GM19372 (cell line): ENCODE measurements at regions not wholly inside any gene's neighbourhood (a gene's known extent, or its start where the extent isn't known, plus 50 kb on each side); places are given as distances from the start of the nearest gene placed in this dataset.

ENCODE experiments used
- ATAC-seq: cut with Tn5 transposase; IDR thresholded peaks from one replicate; pipeline ENCODE4 v1.9.1; 2021; ENCODE audit warnings: mild to moderate bottlenecking, low read depth, moderate library complexity; ENCODE audit not compliant: unreplicated experiment

GRCh38 chr14:87199381-87199780 is 793.6 kb downstream of the GALC start:
- ATAC-seq = no peak

DNA sequence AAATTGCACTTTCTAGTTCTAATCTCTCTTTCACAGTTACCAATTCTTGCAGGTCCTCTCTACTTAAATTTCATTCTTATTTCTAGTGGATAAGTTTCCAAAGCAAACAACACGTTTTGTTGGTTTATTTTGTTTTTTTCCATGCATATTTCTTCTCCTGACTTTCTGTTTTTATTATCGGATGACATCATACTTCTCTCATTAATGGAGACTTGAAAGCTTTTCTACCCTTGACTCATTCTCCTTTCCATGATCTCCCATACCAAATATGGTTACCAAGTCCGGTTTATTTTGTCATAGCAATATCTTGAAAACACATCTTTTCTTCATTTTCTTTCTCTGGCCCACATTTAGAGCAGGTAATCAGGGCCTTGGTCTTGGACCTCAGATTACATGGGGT is 796.5 kb downstream of the GALC start:
- no peak for ATAC-seq

GRCh38 chr14:87187786-87188185 is 805.2 kb downstream of the GALC start:
- ATAC-seq = no peak

- no peak for ATAC-seq
Measured at GRCh38 chr14:87186737-87187136, 806.2 kb downstream of the GALC start.

DNA sequence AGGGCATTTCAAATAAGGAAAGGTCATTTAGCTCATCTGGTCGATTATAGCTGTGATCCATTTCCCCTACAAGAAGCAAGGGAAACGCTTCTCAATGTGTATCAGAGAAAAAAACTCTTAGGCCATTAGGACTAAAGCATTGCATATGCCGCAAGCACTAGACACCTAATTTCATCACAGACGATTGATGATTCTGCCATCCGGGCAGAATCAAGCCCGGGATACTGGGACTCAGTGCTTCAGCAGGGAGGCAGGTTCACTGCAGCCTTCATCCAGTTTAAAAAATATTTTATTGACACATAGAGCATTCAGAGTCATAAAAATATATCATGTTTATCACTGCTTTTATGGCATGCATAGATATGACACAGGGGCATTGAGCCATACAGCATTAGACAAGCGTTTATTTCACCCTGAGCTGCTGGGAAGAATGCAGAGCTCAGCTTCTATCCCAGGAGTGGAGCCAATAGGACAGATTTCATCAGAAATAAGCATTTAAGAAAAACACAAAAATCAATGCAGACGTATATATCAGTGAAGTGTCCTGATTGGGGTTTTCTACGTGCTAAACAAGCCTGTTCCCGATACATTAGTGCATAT is 806.9 kb downstream of the GALC start:
- no peak for ATAC-seq

DNA sequence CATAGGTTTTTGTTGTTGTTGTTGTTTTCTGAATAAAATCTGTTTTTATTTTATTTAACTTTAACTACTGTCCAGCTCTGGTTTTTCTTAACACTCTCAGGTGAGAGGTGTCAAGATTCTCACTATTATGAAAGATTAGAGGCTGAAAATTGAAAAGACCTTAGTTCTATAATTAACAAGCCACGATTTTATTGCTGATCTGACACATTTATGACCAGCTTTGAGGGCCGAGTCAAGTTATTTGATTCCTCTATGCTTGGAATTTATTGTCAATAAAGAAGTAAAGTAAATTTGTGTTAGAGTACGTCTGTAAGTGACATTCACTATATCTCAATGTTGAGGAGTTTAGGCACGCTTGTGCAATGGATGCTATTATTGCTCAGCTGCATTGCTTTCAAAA is 808.8 kb downstream of the GALC start:
- no peak for ATAC-seq

DNA sequence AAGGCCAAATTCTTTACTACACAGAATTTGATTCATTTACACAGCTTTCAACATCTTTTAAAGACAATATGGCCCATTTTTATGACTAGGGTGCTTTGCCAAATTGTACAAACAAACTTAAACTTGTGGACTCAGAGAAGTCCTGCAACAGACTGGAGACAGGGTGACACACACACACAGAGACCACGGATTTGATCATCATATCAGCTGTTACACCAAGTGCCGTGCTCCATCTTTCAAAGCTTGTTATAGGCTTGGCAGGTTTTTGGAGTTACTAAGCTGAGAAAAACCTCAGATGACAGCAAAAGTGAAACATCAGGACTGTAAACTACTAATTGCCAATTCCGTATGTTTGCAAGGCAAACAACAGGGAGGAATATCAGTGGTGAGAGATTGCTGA is 811.7 kb downstream of the GALC start:
- no peak for ATAC-seq

DNA sequence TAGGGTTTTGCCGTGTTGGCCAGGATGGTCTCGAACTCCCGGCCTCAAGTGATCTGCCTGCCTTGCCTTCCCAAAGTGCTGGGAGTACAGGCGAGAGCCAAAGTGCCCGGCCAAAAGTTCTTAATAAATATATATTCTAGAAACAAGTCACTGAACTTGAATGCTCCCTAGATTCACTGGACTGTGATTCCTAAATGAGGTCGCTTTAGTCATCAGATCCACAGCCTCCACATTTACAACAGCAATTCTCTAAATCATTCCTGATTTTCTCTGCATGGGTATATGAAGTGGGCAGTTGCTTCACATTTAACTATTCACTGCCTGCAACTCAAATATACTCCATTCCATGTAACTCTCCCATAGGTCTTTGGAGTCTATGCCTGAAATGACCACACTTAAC is 813.0 kb downstream of the GALC start:
- no peak for ATAC-seq

- no peak for ATAC-seq
Measured at GRCh38 chr14:87178277-87178676, 814.7 kb downstream of the GALC start.

DNA sequence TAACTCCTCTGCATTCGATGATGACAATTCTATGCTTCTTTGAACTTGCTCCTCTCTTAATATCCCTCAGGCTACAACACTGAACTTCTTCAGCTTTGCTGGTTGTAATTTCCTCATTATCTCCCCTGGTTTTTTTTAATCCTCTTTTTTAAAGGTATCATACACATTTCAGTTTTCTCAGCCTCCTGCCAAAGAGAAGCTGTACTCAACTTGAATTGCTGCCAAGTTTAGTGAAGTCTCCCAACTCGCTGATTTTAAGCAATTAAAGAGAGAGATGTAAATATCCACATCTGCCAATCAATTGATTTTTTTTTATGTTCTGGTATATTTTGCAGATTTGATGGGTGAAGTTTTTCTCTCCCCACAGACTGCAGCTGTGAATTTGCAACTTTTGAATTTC is 817.8 kb downstream of the GALC start:
- ATAC-seq = no peak

GRCh38 chr14:87171141-87171540 is 821.8 kb downstream of the GALC start:
- ATAC-seq = no peak

GRCh38 chr14:87170179-87170578 is 822.8 kb downstream of the GALC start:
- no peak for ATAC-seq

DNA sequence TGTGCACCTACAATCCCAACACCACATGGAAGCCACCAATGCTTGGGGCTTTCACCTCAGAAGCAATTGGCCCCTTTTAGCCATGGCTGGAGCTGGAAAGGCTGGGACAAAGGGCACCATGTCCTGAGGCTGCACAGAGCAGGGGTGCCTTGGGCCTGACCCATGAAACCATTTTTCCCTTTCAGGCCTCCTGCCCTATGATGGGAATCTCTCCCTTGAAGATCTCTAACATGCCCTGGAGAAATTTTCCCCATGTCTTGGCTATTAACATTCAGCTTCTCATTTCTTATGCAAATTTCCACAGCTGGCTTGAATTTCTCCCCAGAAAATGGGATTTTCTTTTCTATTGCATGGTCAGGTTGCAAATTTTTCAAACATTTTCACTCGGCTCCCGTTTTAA is 823.6 kb downstream of the GALC start:
- ATAC-seq = no peak

DNA sequence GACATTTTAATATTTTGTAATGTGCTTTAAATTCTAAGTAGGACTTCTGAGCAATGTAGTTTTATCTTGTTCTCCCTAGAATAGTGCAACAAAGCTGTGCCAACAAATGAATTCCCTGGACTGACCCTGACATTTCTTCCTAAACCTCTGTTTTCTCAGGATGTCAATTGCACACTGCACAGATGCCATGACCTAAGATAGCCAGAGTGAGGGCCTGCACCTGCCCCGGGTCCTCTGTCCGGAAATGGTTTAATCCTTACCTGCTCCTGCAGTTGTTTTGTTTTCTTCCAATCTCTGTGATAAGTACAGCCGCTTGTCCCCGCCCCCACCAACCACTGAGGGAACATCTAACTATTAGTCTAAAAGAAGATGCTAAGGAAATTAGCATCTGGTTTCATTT is 831.5 kb downstream of the GALC start:
- ATAC-seq = no peak

GRCh38 chr14:87160989-87161388 is 832.0 kb downstream of the GALC start:
- no peak for ATAC-seq

- ATAC-seq = no peak
Measured at GRCh38 chr14:87158283-87158682, 834.7 kb downstream of the GALC start.

- ATAC-seq = no peak
Measured at GRCh38 chr14:87156878-87157277, 836.1 kb downstream of the GALC start.

DNA sequence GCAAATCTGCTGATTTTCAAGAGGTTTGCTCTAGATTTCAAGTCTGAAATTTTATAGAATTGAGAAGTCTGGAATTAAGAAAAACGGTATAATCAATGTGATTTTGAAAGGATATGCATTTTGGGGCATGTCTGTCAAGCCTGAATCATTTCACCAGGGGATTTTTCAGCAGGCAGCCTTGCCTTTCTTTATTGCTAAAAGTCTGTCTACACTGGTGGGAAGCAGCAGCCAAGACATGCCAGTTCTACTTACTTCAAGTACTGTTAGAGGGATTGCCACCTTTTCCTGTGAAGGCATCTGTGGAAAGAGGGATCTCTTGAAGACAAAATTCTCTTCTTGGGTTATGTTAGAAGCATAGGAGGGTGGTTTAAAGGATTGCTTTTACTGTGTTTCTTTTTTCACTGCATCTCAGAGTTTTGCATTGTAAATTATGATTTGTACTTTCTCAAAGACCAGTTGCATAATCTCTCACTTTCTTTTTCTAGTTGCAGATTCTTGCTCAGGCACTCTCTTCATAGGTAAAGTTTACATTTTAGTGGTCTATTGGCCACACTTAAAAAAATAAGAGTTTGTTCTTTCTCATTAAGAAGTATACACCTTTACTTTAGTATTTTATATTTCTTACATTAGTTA is 837.0 kb downstream of the GALC start:
- no peak for ATAC-seq

DNA sequence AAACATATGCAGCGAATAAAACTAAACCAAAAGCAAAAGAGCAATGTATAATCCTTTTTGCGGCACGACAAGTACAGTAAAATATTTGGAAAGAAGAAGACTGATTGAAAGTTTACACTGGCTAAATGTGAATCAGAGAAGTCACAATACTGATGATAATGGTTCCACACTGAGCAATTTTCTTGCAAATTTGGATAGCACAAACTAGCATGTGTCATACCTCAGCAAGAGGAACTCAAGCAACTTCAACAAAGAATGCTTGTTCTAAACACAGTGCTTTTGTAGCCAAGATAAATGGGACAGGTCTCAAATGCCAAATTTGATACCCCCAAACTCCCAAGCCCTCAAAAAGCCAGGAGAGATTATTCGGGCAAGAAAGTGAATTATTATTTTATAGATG is 839.1 kb downstream of the GALC start:
- ATAC-seq = no peak

DNA sequence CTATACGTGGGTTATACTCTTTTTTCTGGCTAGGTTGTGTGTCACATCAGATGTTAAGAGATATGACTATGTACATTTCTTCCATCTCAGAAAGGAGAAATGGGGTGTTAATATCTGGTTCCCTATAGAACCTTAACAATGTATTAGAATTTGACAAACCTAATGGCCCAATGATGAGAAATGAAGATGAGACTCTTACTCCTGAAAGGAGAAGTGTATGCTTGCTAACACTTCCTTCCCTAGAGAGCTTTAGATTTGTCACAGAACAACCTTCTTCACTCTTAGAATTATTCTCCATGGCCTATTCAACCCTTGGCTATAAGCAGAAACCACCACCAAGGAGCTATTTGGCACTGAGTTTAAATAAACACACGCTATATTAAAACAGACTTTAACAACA is 839.6 kb downstream of the GALC start:
- no peak for ATAC-seq

DNA sequence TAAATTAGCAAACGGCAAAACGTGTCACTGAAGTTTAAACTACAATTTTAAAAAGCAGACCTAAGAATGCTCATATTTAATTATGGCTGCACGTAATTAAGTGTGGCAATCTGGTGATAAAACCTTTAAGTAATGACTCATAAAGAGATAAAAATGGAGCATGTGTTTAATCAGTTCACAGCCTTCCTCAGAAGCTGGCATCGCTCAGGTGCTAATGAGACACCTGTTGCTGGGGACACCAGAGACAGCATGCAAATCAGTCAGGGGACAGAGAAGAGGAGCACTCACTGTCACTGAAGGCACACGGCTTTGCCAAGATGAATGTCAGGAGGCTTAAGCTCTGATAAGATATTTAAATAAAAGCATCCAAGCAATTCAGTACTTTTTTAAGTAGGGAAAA is 840.3 kb downstream of the GALC start:
- no peak for ATAC-seq

DNA sequence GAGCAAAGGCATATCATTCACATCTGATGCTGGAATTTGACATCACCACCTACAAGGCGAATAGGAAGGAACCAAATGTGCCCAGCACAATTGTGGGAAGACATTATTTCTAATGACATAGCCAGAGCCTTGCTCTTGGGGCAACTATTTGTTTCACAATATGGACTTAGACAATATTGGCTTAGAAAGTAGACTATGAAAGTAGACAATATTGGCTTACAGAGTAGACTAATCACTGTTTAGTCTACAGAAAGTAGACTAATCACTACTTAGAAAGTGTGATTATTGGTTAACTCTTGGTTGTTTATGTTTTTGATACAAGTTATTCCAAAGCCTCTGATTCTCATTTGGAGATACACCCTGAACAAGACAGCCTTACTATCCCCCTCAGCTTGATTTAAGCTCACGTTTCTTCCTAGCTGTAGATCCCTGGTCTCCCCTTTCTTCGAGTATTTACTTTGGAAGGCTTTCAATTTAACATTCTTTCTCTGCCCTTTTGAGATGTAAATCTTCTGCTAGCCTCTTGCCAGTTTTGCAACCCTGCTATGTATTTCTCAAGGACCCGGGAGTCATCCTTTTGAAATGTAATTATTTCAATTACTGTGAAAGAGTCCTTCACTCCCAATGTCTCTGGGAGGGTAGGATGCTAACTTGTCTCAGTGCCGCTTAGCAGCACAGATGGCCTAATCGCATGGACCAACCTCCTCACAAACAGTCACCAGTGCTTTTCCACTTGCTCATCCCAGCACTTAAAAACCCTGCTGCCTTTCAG is 843.2 kb downstream of the GALC start:
- no peak for ATAC-seq
